Nephron progenitor cell (in vitro differentiated cells): ENCODE measurements at regions not wholly inside any gene's neighbourhood (a gene's known extent, or its start where the extent isn't known, plus 50 kb on each side); places are given as distances from the start of the nearest gene placed in this dataset.
"Not testable (repeated sequence)": the region's sequence is repeated elsewhere in the genome, so short reads cannot be mapped to it uniquely, and the experiment has no call there.

Experiments
- DNase-seq: peaks from one replicate; pipeline ENCODE4 v3.0.0; 2021
- H3K27ac Mint-ChIP-seq: 2 replicates; pipeline ENCODE4 v1.8.0; 2021; ENCODE audit warnings: mild to moderate bottlenecking, moderate library complexity, mixed read lengths
- H3K27me3 Mint-ChIP-seq: 2 replicates; pipeline ENCODE4 v1.8.0; 2021; ENCODE audit warnings: mild to moderate bottlenecking, low read depth, mixed read lengths; ENCODE audit not compliant: poor library complexity
- H3K36me3 Mint-ChIP-seq: 2 replicates; pipeline ENCODE4 v1.8.0; 2021; ENCODE audit warnings: low read depth, mixed read lengths
- H3K4me1 Mint-ChIP-seq: 2 replicates; pipeline ENCODE4 v1.8.0; 2021; ENCODE audit warnings: mixed read lengths
- H3K4me3 Mint-ChIP-seq: 2 replicates; pipeline ENCODE4 v1.8.0; 2021; ENCODE audit warnings: mild to moderate bottlenecking, moderate library complexity, mixed read lengths
- H3K9me3 Mint-ChIP-seq: 2 replicates; pipeline ENCODE4 v1.8.0; 2021; ENCODE audit warnings: mild to moderate bottlenecking, moderate library complexity, mixed read lengths

- not testable (repeated sequence) for H3K4me1 Mint-ChIP-seq, H3K4me3 Mint-ChIP-seq, H3K27ac Mint-ChIP-seq, H3K27me3 Mint-ChIP-seq, DNase-seq, H3K36me3 Mint-ChIP-seq
- peaks cover 47% of the 10 kb centered on the region for H3K9me3 Mint-ChIP-seq
Observed at GRCh38 chr10:38383800-38384199, 289.7 kb downstream of the ZNF37A start.

- DNase-seq, H3K27ac Mint-ChIP-seq, H3K36me3 Mint-ChIP-seq, H3K27me3 Mint-ChIP-seq, H3K4me1 Mint-ChIP-seq, H3K4me3 Mint-ChIP-seq: not testable (repeated sequence)
- H3K9me3 Mint-ChIP-seq, result peaks cover 40% of the 10 kb centered on the region
Observed at GRCh38 chr10:38386869-38387268, 292.7 kb downstream of the ZNF37A start.

GRCh38 chr10:38390725-38391124, 296.6 kb downstream of the ZNF37A start:
- not testable (repeated sequence) for H3K27ac Mint-ChIP-seq, DNase-seq, H3K4me1 Mint-ChIP-seq, H3K36me3 Mint-ChIP-seq, H3K27me3 Mint-ChIP-seq, H3K4me3 Mint-ChIP-seq
- H3K9me3 Mint-ChIP-seq, result peaks cover 13% of the 10 kb centered on the region

- not testable (repeated sequence) for H3K4me1 Mint-ChIP-seq, H3K36me3 Mint-ChIP-seq, H3K27me3 Mint-ChIP-seq, H3K4me3 Mint-ChIP-seq, H3K27ac Mint-ChIP-seq, DNase-seq
- peaks cover 18% of the 10 kb centered on the region for H3K9me3 Mint-ChIP-seq
Observed at GRCh38 chr10:38395465-38395864, 301.3 kb downstream of the ZNF37A start.

- not testable (repeated sequence) for H3K36me3 Mint-ChIP-seq, DNase-seq, H3K27ac Mint-ChIP-seq, H3K27me3 Mint-ChIP-seq, H3K4me1 Mint-ChIP-seq, H3K4me3 Mint-ChIP-seq
- peaks cover 12% of the 10 kb centered on the region for H3K9me3 Mint-ChIP-seq
Observed at GRCh38 chr10:38396178-38396954, 302.2 kb downstream of the ZNF37A start.

GRCh38 chr10:38401565-38401964, 307.4 kb downstream of the ZNF37A start:
- H3K4me3 Mint-ChIP-seq, DNase-seq: not testable (repeated sequence)

GRCh38 chr10:38402442-38403346, 308.6 kb downstream of the ZNF37A start:
- peak overlapping the region; percentile 83 for H3K27ac Mint-ChIP-seq
- H3K4me1 Mint-ChIP-seq, H3K36me3 Mint-ChIP-seq, H3K27me3 Mint-ChIP-seq: not testable (repeated sequence)
- peak overlapping the region; percentile 82 for H3K4me3 Mint-ChIP-seq
- peaks cover 17% of the 10 kb centered on the region for H3K9me3 Mint-ChIP-seq
- DNase-seq, result peak; percentile 72

More at GRCh38 chr10:38401565-38401964, 307.4 kb downstream of the ZNF37A start:
- not testable (repeated sequence) for H3K27me3 Mint-ChIP-seq, H3K27ac Mint-ChIP-seq, H3K4me1 Mint-ChIP-seq, H3K36me3 Mint-ChIP-seq
- peaks cover 16% of the 10 kb centered on the region for H3K9me3 Mint-ChIP-seq

- Mint-ChIP-seq H3K4me3 (peak overlapping the region; percentile 72), H3K9me3 (peaks cover 14% of the 10 kb centered on the region)
- not testable (repeated sequence) for DNase-seq, H3K27me3 Mint-ChIP-seq, H3K27ac Mint-ChIP-seq, H3K36me3 Mint-ChIP-seq, H3K4me1 Mint-ChIP-seq
Observed at GRCh38 chr10:38403347-38404117, 309.4 kb downstream of the ZNF37A start.

GRCh38 chr10:38423634-38424033, 329.5 kb downstream of the ZNF37A start:
- H3K4me3 Mint-ChIP-seq, DNase-seq, H3K27ac Mint-ChIP-seq, H3K4me1 Mint-ChIP-seq, H3K36me3 Mint-ChIP-seq, H3K27me3 Mint-ChIP-seq: not testable (repeated sequence)
- peaks cover 20% of the 10 kb centered on the region for H3K9me3 Mint-ChIP-seq

GRCh38 chr10:38430242-38430641, 336.1 kb downstream of the ZNF37A start:
- not testable (repeated sequence) for H3K27ac Mint-ChIP-seq, H3K4me1 Mint-ChIP-seq, H3K36me3 Mint-ChIP-seq, DNase-seq, H3K27me3 Mint-ChIP-seq, H3K4me3 Mint-ChIP-seq
- peaks cover 25% of the 10 kb centered on the region for H3K9me3 Mint-ChIP-seq

- H3K36me3 Mint-ChIP-seq, H3K27me3 Mint-ChIP-seq, DNase-seq, H3K4me3 Mint-ChIP-seq, H3K27ac Mint-ChIP-seq, H3K4me1 Mint-ChIP-seq: not testable (repeated sequence)
- peaks cover 22% of the 10 kb centered on the region for H3K9me3 Mint-ChIP-seq
Observed at GRCh38 chr10:38437359-38437758, 343.2 kb downstream of the ZNF37A start.

- H3K36me3 Mint-ChIP-seq, result not testable (repeated sequence)
Observed at GRCh38 chr10:38448614-38449355, 354.6 kb downstream of the ZNF37A start.

GRCh38 chr10:38449618-38450017, 355.5 kb downstream of the ZNF37A start:
- not testable (repeated sequence) for H3K27me3 Mint-ChIP-seq, H3K4me1 Mint-ChIP-seq, H3K27ac Mint-ChIP-seq, DNase-seq, H3K4me3 Mint-ChIP-seq, H3K36me3 Mint-ChIP-seq
- H3K9me3 Mint-ChIP-seq, result peaks cover 57% of the 10 kb centered on the region

More at GRCh38 chr10:38448614-38449355, 354.6 kb downstream of the ZNF37A start:
- H3K4me1 Mint-ChIP-seq, H3K27me3 Mint-ChIP-seq, DNase-seq, H3K4me3 Mint-ChIP-seq, H3K27ac Mint-ChIP-seq: not testable (repeated sequence)
- H3K9me3 Mint-ChIP-seq, result peaks cover 51% of the 10 kb centered on the region
